Adipocyte (in vitro differentiated cells): ENCODE measurements at regions not wholly inside any gene's neighbourhood (a gene's known extent, or its start where the extent isn't known, plus 50 kb on each side); places are given as distances from the start of the nearest gene placed in this dataset.

Experiments
- DNase-seq: peaks from one replicate; pipeline ENCODE4 v3.0.0-alpha.2; 2015; ENCODE audit warnings: low read depth
- H3K27me3 ChIP-seq: replicated peaks from 2 replicates; pipeline ENCODE4 v1.7.0; 2013; ENCODE audit warnings: mild to moderate bottlenecking, low read length, moderate library complexity; ENCODE audit not compliant: control insufficient read depth, insufficient read depth
- H3K36me3 ChIP-seq: 2 replicates; pipeline ENCODE4 v1.7.0; 2013; ENCODE audit warnings: low read length, mild to moderate bottlenecking, moderate library complexity; ENCODE audit not compliant: control insufficient read depth, insufficient read depth, severe bottlenecking
- H3K4me1 ChIP-seq: 2 replicates; pipeline ENCODE4 v1.7.0; 2013; ENCODE audit warnings: mild to moderate bottlenecking, low read length, moderate library complexity; ENCODE audit not compliant: control insufficient read depth, insufficient read depth
- H3K4me3 ChIP-seq: 2 replicates; pipeline ENCODE4 v1.7.0; 2013; ENCODE audit warnings: mild to moderate bottlenecking, low read length, moderate library complexity
- H3K9ac ChIP-seq: 2 replicates; pipeline ENCODE4 v1.7.0; 2013; ENCODE audit warnings: mild to moderate bottlenecking, low read length, moderate library complexity
- H3K9me3 ChIP-seq: 2 replicates; pipeline ENCODE4 v1.7.0; 2013; ENCODE audit warnings: mild to moderate bottlenecking, low read length, moderate library complexity; ENCODE audit not compliant: control insufficient read depth

- H3K4me3 ChIP-seq, result no peak overlapping the region
- no peaks in the 10 kb centered on the region for H3K4me1 ChIP-seq
- H3K36me3 ChIP-seq, result no peaks in the 10 kb centered on the region
- no peaks in the 10 kb centered on the region for H3K27me3 ChIP-seq
- no peaks in the 10 kb centered on the region for H3K9me3 ChIP-seq
- DNase-seq, result no peak
- H3K9ac ChIP-seq, result no peak overlapping the region
These were observed 228.2 kb downstream of the TBL1XR1 start for GRCh38 chr3:176969066-176969465.

DNA sequence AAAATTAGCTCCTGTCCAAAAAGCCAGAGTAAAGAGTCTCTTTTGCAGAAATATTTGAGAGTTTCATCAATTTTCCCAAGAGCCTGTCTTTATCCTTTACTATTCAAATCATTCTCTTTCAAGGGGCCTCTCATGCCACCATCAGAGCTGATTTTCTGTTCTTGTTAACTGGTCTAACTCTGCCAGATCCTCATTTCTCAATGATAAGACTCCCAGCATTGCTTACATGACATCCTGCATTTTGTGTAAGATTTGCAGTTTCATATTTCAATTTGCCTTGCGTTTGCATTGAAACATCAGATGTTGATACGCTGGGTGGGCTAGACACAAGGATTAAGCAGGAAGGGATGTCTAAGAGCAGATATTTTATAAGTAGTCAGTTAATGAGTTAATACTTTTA lies 228.7 kb downstream of the TBL1XR1 start:
- Histone ChIP-seq H3K4me1 (no peaks in the 10 kb centered on the region), H3K4me3 (no peak overlapping the region)

GRCh38 chr3:176967522-176967921 lies 229.8 kb downstream of the TBL1XR1 start:
- H3K9me3 ChIP-seq, result no peaks in the 10 kb centered on the region
- no peaks in the 10 kb centered on the region for H3K36me3 ChIP-seq
- no peak overlapping the region for H3K4me3 ChIP-seq
- no peaks in the 10 kb centered on the region for H3K27me3 ChIP-seq
- H3K9ac ChIP-seq, result no peak overlapping the region
- no peak for DNase-seq
- H3K4me1 ChIP-seq, result no peaks in the 10 kb centered on the region

More for the DNA sequence above, 228.7 kb downstream of the TBL1XR1 start:
- Histone ChIP-seq H3K9me3 (no peaks in the 10 kb centered on the region), H3K9ac (no peak overlapping the region), H3K27me3 (no peaks in the 10 kb centered on the region), H3K36me3 (no peaks in the 10 kb centered on the region)
- no peak for DNase-seq

DNA sequence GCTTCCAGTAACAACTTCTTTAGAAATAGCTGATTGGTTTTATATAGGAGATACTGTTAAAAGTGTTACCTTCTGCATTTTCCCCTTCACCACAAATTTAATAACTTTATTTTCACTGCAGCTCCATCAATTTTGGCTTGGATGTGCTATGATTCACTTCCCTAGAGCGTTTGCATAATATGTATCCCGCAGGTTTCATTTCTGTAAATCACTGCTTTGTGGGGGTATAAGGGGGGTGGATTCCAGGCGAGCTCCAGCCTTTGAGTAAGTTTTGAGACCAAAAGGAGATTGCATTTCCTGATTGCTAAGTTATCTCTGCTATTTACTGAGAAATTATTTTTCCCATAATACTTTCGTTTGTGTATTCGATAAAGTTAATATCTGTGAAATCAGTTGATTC lies 232.6 kb downstream of the TBL1XR1 start:
- Histone ChIP-seq H3K36me3 (no peaks in the 10 kb centered on the region), H3K9ac (no peak overlapping the region), H3K9me3 (no peaks in the 10 kb centered on the region), H3K4me3 (no peak overlapping the region), H3K27me3 (no peaks in the 10 kb centered on the region), H3K4me1 (no peaks in the 10 kb centered on the region)
- DNase-seq, result no peak

DNA sequence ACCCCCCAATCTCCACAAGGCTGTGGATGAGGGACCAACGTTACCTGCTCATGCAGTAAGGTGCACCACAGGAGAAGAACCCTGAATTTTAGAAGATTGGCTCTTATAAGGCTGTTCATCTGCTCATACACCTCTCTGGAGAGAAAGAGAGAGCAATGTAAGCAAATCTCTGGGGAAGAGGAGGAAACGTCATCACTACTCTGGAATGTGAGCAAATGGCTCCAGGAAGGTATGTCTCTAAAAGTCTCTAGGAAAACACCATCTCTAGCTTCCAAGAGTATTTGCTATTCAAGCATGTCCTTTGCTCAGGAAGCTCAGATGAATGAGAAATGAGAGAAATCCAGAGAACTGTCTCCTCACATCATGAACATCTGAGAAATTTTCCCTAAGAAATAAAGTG lies 235.4 kb downstream of the TBL1XR1 start:
- Histone ChIP-seq H3K27me3 (no peaks in the 10 kb centered on the region), H3K9ac (no peak overlapping the region), H3K36me3 (no peaks in the 10 kb centered on the region), H3K4me3 (no peak overlapping the region), H3K4me1 (no peaks in the 10 kb centered on the region), H3K9me3 (no peaks in the 10 kb centered on the region)
- DNase-seq, result no peak

- no peaks in the 10 kb centered on the region for H3K4me1 ChIP-seq
- no peaks in the 10 kb centered on the region for H3K27me3 ChIP-seq
- H3K36me3 ChIP-seq, result no peaks in the 10 kb centered on the region
- no peak for DNase-seq
- no peak overlapping the region for H3K9ac ChIP-seq
- H3K9me3 ChIP-seq, result no peaks in the 10 kb centered on the region
- H3K4me3 ChIP-seq, result no peak overlapping the region
These were observed 237.4 kb downstream of the TBL1XR1 start for GRCh38 chr3:176959867-176960266.

- no peaks in the 10 kb centered on the region for H3K27me3 ChIP-seq
- H3K4me1 ChIP-seq, result peaks cover 11% of the 10 kb centered on the region
- no peak for DNase-seq
These were observed 238.7 kb downstream of the TBL1XR1 start for GRCh38 chr3:176958560-176958959.

GRCh38 chr3:176954517-176954916 lies 242.8 kb downstream of the TBL1XR1 start:
- Histone ChIP-seq H3K4me1 (peaks cover 34% of the 10 kb centered on the region), H3K9me3 (no peaks in the 10 kb centered on the region), H3K27me3 (no peaks in the 10 kb centered on the region), H3K36me3 (no peaks in the 10 kb centered on the region), H3K9ac (no peak overlapping the region), H3K4me3 (no peak overlapping the region)
- DNase-seq, result no peak

More at GRCh38 chr3:176958560-176958959, 238.7 kb downstream of the TBL1XR1 start:
- H3K9ac ChIP-seq, result no peak overlapping the region
- no peaks in the 10 kb centered on the region for H3K9me3 ChIP-seq
- H3K36me3 ChIP-seq, result no peaks in the 10 kb centered on the region
- no peak overlapping the region for H3K4me3 ChIP-seq

DNA sequence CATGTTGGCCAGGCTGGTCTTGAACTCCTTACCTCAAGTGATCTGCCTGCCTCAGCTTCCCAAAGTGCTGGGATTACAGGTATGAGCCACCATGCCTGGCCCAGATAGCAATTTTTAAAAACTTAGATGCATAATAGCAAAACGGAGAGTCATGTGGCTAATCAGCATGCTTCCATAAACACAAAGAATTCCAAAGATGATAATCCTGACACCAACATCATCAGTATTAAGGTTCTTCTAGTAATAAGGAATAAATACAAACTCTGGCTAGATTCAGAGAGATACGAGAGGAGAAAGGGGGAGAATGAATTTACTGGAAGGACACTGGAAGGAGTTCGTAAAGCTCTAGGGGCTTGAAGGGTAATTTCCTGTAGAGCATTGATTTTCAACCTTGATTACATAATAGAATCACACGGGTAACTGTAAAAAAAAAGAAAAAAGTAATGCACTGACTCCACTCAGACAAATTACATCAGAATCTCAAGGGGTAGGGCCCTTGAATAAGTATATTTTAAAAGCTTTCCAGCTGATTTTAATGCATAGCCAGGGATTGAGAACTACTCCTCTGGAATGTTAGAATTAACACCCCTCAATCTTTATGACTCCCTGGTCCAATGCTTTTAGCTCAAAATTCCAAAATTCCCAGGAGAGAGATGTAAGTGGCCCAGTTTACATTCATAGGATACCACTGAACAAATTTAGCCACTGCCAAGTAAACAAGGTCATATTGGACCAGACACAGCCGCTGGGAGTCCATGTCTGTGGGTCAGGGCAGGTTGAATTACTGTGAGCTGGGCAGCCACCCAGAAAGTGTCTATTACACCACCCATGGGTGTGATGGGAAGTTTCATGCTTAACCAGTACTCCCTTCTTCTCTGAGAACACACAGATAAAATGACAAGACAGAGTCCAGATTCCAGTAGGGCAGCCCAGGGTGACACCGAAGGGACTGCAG lies 243.9 kb downstream of the TBL1XR1 start:
- H3K9me3 ChIP-seq, result no peaks in the 10 kb centered on the region
- H3K4me1 ChIP-seq, result peaks cover 34% of the 10 kb centered on the region
- peak overlapping the region; percentile 34 for H3K4me3 ChIP-seq
- H3K9ac ChIP-seq, result no peak overlapping the region
- DNase-seq, result peak; percentile 71
- no peaks in the 10 kb centered on the region for H3K36me3 ChIP-seq
- no peaks in the 10 kb centered on the region for H3K27me3 ChIP-seq

- H3K9ac ChIP-seq, result no peak overlapping the region
- H3K36me3 ChIP-seq, result no peaks in the 10 kb centered on the region
- no peaks in the 10 kb centered on the region for H3K27me3 ChIP-seq
- H3K9me3 ChIP-seq, result no peaks in the 10 kb centered on the region
- DNase-seq, result peak; percentile 53
- no peak overlapping the region for H3K4me3 ChIP-seq
- peaks cover 34% of the 10 kb centered on the region for H3K4me1 ChIP-seq
These were observed 245.5 kb downstream of the TBL1XR1 start for GRCh38 chr3:176951586-176952292.

DNA sequence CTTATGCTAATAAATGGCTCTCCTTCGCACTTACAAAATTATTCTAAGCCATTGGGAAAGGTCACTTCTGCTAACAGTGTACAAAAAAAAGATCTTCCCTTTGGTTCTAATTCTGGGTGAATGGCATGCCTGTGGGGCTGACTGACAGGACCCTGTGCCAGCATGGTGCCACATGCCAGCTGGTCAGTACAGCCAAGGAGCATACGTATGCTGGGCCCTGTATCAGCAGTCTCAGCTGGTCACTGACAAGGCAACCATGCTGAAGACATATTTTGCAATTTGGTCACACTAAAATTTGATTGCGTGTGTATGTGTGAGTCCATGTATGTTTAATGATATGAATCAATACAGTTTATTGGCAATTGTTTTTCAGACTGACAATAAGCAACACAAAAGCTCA lies 246.1 kb downstream of the TBL1XR1 start:
- DNase-seq, result no peak
- Histone ChIP-seq H3K9me3 (no peaks in the 10 kb centered on the region), H3K9ac (no peak overlapping the region), H3K27me3 (no peaks in the 10 kb centered on the region), H3K4me1 (peaks cover 34% of the 10 kb centered on the region), H3K4me3 (no peak overlapping the region), H3K36me3 (no peaks in the 10 kb centered on the region)
